ENCODE measurements at regions not wholly inside any gene's neighbourhood (a gene's known extent, or its start where the extent isn't known, plus 50 kb on each side); places are given as distances from the start of the nearest gene placed in this dataset.

DNA sequence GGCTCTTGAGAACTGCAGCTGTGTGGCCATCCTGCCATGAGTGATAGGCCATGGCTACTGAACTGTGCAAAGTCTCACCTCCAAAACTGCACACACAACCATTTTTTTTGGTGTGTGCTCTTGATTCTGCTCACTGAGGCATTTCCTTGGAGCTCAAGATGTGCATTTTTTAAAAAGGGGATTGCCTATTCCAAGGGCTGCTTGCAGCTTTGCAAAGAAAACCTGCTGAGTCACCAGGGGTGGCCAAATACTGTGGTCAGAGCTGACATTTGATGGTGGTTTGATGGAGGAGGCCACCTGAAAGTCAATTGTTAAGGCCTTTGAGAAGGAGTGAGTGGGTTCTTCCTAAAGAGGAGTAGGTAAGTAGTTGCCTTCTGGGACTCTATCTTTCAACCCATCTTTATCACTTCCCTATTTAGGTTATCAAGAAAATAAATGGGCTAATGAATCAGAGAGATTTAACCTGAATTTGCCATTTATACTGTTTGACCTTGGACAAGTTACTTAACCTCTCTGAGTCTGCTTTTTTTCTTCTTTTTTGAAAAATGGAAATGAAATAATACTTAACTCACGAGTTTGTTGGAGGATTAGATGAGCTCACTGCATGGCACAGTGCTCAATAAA lies 87.9 kb downstream of the CHST2 start:
- DNase-seq: no peak

- no peak for DNase-seq
Measured at GRCh38 chr3:143208976-143209714, 89.6 kb downstream of the CHST2 start.

DNA sequence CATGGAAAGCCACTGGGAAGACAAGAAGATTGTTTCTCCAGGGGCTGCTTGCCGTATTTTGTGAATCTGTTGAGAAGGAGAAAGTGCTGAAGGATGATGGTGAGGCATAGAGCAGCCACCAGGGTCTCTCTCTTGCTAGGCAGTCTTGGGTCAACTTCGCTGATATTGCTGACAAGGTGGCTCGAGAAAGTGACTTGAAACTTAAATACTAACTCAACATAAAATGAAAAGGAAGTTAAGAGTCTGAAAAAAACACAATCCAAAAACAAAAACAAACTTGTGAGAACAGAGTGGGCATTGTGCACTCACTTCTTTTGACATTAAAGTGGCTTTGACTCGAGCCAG lies 90.1 kb downstream of the CHST2 start:
- DNase-seq: no peak

- DNase-seq: peak in 2 of 3 donors; percentile 46 to 67
Measured at GRCh38 chr3:143210141-143210540, 90.6 kb downstream of the CHST2 start.

DNA sequence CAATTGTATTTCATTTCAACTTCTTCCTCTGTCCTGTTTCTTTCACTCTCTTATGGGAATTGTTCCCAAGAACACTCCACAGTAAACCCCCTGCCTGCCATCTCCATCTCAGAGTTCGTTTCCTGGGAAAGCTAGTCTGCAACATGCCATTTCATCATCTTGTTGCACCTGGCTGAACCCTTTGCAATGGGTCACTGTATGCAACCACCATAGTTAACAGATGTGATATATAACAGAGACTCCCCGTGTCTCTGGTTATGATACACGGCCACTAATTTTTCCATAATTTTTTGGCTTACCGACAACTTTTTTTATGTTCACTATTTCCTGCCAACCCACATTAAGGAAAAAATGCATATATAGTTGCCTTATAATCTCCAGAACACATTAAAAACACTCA lies 95.5 kb downstream of the CHST2 start:
- DNase-seq: peak in 1 of 3 donors; percentile 63
